Upper lobe of right lung (tissue), 1 donor: ENCODE measurements at regions not wholly inside any gene's neighbourhood (a gene's known extent, or its start where the extent isn't known, plus 50 kb on each side); places are given as distances from the start of the nearest gene placed in this dataset.

ENCODE experiments used
- ATAC-seq: fragments of 200-7000 bp; cut with Tn5 transposase; one replicate; pipeline ENCODE4 v1.9.1; 2020; ENCODE audit warnings: mild to moderate bottlenecking, moderate library complexity
- DNase-seq: peaks from one replicate; pipeline ENCODE4 v3.0.0-alpha.2; 2020
- H3K27ac ChIP-seq: fragments of 200-600 bp; one replicate; pipeline ENCODE4 v1.8.0; 2022
- H3K27me3 ChIP-seq: fragments of 200-600 bp; one replicate; pipeline ENCODE4 v1.8.0; 2022; ENCODE audit warnings: mild to moderate bottlenecking
- H3K36me3 ChIP-seq: fragments of 200-600 bp; one replicate; pipeline ENCODE4 v1.8.0; 2022
- H3K4me1 ChIP-seq: fragments of 200-600 bp; one replicate; pipeline ENCODE4 v1.8.0; 2022
- H3K4me3 ChIP-seq: fragments of 200-600 bp; one replicate; pipeline ENCODE4 v1.8.0; 2022; ENCODE audit warnings: mild to moderate bottlenecking
- H3K9me3 ChIP-seq: fragments of 200-600 bp; one replicate; pipeline ENCODE4 v1.8.0; 2022
- intact Hi-C: fragments of 100-400 bp; cut with DNase I; formaldehyde crosslinking; loops from one replicate; pipeline ENCODE4 v1.11.0; 2022
- TF ChIP-seq, protein P1 (sequence below): fragments of 200-600 bp; IDR thresholded peaks from one replicate; pipeline ENCODE4 v1.8.0; 2022; ENCODE audit warnings: antibody characterized with exemption
- donor health status: DM: no; HTN: yes; CAD: no; lungs with severe emphysema.

DNA sequence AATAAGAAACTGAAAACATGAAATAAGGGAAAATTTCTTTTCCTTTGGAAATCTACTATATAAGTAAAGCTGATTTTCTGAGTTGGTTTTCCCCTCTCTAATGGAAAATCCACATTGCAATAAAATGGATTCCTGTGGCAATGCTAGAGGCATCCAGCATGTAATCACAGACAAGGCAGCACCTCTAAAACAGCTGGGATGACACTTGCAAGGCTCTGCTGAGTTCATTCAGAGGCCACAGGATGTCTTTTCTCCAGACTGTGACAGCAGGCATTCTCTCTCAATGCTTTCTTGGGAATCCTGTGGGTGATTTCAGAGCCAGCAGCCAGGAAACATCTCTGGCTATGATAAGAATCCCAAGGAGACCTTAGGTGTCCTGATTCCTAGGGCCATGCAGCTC lies 201.3 kb upstream of the BLID start:
- Histone ChIP-seq H3K4me1 (peaks cover 24% of the 10 kb centered on the region), H3K27ac (no peak overlapping the region), H3K4me3 (no peak overlapping the region), H3K36me3 (no peaks in the 10 kb centered on the region), H3K27me3 (no peaks in the 10 kb centered on the region), H3K9me3 (no peaks in the 10 kb centered on the region)
- DNase-seq (no peak), ATAC-seq (no peak)
- TF ChIP-seq, protein P1, sequence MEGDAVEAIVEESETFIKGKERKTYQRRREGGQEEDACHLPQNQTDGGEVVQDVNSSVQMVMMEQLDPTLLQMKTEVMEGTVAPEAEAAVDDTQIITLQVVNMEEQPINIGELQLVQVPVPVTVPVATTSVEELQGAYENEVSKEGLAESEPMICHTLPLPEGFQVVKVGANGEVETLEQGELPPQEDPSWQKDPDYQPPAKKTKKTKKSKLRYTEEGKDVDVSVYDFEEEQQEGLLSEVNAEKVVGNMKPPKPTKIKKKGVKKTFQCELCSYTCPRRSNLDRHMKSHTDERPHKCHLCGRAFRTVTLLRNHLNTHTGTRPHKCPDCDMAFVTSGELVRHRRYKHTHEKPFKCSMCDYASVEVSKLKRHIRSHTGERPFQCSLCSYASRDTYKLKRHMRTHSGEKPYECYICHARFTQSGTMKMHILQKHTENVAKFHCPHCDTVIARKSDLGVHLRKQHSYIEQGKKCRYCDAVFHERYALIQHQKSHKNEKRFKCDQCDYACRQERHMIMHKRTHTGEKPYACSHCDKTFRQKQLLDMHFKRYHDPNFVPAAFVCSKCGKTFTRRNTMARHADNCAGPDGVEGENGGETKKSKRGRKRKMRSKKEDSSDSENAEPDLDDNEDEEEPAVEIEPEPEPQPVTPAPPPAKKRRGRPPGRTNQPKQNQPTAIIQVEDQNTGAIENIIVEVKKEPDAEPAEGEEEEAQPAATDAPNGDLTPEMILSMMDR = no peak
- intact Hi-C loops = no loop called here

DNA sequence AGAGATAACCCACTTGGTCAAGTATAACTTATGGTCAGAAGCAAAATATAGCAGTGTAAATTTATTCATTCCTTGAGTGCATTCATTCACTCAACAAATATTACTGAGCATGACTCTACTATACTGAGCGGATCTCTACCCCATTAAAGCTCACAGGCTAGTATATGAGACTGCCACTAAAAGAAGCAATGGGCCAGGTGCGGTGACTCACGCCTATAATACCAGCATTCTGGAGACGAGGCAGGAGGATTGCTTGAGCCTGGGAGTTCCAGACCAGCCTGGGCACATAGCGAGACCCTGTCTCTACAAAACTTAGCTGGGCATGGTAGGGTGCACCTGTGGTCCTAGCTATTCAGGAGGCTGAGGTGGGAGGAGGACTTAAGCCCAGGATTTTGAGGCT lies 197.6 kb upstream of the BLID start:
- Histone ChIP-seq H3K27me3 (no peaks in the 10 kb centered on the region), H3K36me3 (no peaks in the 10 kb centered on the region), H3K4me1 (no peaks in the 10 kb centered on the region), H3K9me3 (no peaks in the 10 kb centered on the region), H3K27ac (no peak overlapping the region), H3K4me3 (no peak overlapping the region)
- intact Hi-C loops = no loop called here
- TF ChIP-seq, protein P1 = no peak
- no peak for ATAC-seq
- DNase-seq = no peak

DNA sequence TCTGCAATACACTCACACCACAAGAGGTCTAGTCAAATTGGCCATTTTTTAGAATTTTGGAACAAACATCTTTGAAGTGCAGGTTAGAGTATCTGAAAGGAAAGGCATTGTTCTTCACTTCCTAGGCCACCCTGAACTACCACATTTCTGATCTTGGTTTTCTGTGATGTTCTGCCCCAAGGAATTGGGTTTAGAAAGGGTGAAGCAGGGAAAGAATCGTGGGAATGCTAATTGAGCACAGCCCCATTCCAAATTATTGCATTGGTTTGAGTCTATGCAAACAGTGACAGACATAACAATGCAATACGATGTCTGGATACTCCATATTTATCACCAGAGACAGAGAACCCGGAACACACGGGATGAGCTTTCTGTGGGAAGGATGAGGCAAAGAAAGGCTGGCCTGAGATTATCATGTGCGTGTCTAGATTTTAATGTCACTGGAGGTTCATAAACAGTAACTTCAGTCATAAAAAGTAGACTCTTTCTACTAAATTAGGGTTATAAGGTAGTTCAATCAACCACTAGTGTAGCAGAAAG lies 195.3 kb upstream of the BLID start:
- DNase-seq (no peak), ATAC-seq (no peak)
- H3K27ac ChIP-seq = no peak overlapping the region
- no peaks in the 10 kb centered on the region for H3K4me1 ChIP-seq
- H3K9me3 ChIP-seq = no peaks in the 10 kb centered on the region
- H3K27me3 ChIP-seq = no peaks in the 10 kb centered on the region
- TF ChIP-seq, protein P1 = no peak
- intact Hi-C loops = no loop called here
- no peak overlapping the region for H3K4me3 ChIP-seq
- H3K36me3 ChIP-seq = no peaks in the 10 kb centered on the region

DNA sequence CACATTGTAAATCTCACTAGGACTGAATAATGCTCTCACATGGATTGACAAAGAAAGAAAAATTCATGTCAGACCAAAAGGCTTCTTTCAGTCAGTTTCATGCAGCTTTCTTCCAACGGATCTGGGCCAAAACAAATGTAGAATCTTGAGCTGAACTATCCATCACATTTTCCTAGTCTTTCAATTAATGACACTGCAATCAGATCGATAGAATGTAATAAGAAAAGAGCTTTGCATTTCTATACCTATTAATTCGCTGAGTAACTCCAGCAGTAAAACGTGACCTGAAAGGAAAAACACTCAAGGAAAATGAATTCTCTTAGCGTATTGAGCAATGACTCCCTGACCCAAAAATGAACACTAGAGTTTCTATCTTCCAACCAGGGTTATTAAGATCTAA lies 194.8 kb upstream of the BLID start:
- Histone ChIP-seq H3K27me3 (no peaks in the 10 kb centered on the region), H3K27ac (no peak overlapping the region), H3K9me3 (no peaks in the 10 kb centered on the region), H3K36me3 (no peaks in the 10 kb centered on the region), H3K4me3 (no peak overlapping the region), H3K4me1 (peaks cover 4% of the 10 kb centered on the region)
- intact Hi-C loops = no loop called here
- DNase-seq (no peak), ATAC-seq (no peak)
- TF ChIP-seq, protein P1 = no peak

DNA sequence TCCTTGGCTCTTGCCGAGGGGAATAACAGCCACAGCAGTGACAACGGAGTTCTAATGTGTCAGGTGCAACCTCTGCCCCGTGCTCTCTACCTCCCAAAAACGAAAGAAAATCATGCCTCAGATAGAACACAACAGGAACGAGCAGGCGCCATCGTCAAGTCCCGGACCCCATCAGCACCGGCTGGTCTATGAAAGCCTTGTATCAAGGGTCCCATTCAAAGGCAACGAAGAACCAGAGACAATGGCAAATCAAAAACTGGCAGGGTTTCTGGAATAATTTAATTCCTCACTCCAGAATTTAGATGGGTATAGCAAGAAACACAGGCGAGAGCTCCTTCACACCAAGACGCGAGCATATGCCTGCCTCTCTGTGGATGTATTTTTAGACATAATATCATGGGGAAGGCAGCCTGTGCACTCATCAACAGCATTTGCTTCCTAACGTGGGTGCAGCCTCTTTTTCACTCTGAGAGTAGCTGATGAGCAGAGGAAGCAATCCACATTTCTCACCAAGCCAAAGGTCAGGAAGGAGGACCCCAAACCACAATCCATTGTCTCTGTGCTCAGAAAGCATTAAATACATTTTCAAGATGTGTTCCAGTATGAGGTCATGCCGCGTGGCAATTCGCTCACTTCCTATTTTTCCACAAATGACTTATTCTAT lies 193.4 kb upstream of the BLID start:
- Histone ChIP-seq H3K27ac (no peak overlapping the region), H3K27me3 (no peaks in the 10 kb centered on the region), H3K4me3 (no peak overlapping the region), H3K36me3 (no peaks in the 10 kb centered on the region), H3K4me1 (peaks cover 5% of the 10 kb centered on the region), H3K9me3 (no peaks in the 10 kb centered on the region)
- intact Hi-C loops = no loop called here
- ATAC-seq (no peak), DNase-seq (no peak)
- TF ChIP-seq, protein P1 = no peak
